HepG2 (cell line): ENCODE measurements at regions not wholly inside any gene's neighbourhood (a gene's known extent, or its start where the extent isn't known, plus 50 kb on each side); places are given as distances from the start of the nearest gene placed in this dataset.

Experiments
- ATAC-seq: fragments of 200-7000 bp; cut with Tn5 transposase; 3 replicates; pipeline ENCODE4 v1.9.1; 2020; ENCODE audit warnings: mild to moderate bottlenecking, moderate library complexity
- BruUV-seq: library from RNA; stranded (reverse); fragments of 400-500 nt; replicated peaks from 2 replicates; lab custom pipeline; 2021; lab: Mats Ljungman, UMichigan
- CTCF ChIA-PET: fragments of 300-600 bp; formaldehyde crosslinking; extraction: SDS; loops from one replicate; lab custom pipeline; 2021; ENCODE audit warnings: low total read pairs, inconsistent platforms, low intra/inter-chr PET ratio; lab: Yijun Ruan, JAX
- POLR2A ChIA-PET: fragments of 350-600 bp; sonication (Branson Sonifier 250); formaldehyde crosslinking; loops from one replicate; lab custom pipeline; 2020; ENCODE audit warnings: antibody characterized with exemption, inconsistent platforms; lab: Yijun Ruan, JAX
- DNase-seq: peaks from one replicate; pipeline ENCODE4 v3.0.0-alpha.2; 2015; ENCODE audit warnings: low spot score
- FAIRE-seq: peaks from 3 replicates; lab custom pipeline; 2011; peaks lifted over from hg19 to GRCh38; lab: Jason Lieb, UNC
- H2AFZ ChIP-seq: one replicate; pipeline ENCODE4 v1.6.1; 2011; ENCODE audit warnings: low read length, inconsistent platforms
- H3K27ac ChIP-seq: fragments of 300-600 bp; 3 replicates; pipeline ENCODE4 v1.8.0; 2011; ENCODE audit warnings: mixed run types, mild to moderate bottlenecking, mixed read lengths, low read length, inconsistent platforms; ENCODE audit not compliant: insufficient read depth; ENCODE audit errors: extremely low read length
- H3K27me3 ChIP-seq, 2 experiments: fragments of 200-600 bp in 1 of 2; 2 replicates in 1 of 2; 3 replicates in 1 of 2; pipeline versions ENCODE4 v1.6.0 to v1.8.0; 2011; ENCODE audit warnings: low read length in 2 of 2, mild to moderate bottlenecking in 2 of 2, moderate library complexity in 2 of 2, inconsistent platforms in 1 of 2; ENCODE audit not compliant: insufficient read depth in 2 of 2, control insufficient read depth in 1 of 2
- H3K36me3 ChIP-seq, 2 experiments: fragments of 200-600 bp in 1 of 2; replicated peaks in 1 of 2; 2 replicates in 1 of 2; 3 replicates in 1 of 2; pipeline versions ENCODE4 v1.5.1 to v1.8.0; 2011; ENCODE audit warnings: low read length in 2 of 2, inconsistent platforms in 1 of 2; ENCODE audit not compliant: insufficient read depth in 2 of 2, control insufficient read depth in 1 of 2
- H3K4me1 ChIP-seq: 2 replicates; pipeline ENCODE4 v1.5.1; 2012; ENCODE audit warnings: low read length, inconsistent platforms; ENCODE audit not compliant: insufficient read depth
- H3K4me2 ChIP-seq: 2 replicates; pipeline ENCODE4 v1.6.0; 2011; ENCODE audit warnings: low read depth, low read length, inconsistent platforms
- H3K4me3 ChIP-seq, 3 experiments: fragments of 200-600 bp in 1 of 3; sonication (generic), shearing (Covaris generic) in 1 of 3; replicated peaks in 1 of 3; 2 replicates each; pipeline ENCODE4 v1.5.1; 2011 to 2016; ENCODE audit warnings: low read length in 3 of 3, inconsistent platforms in 2 of 3, low read depth in 2 of 3, mild to moderate bottlenecking in 2 of 3, control low read depth in 1 of 3, mixed read lengths in 1 of 3; ENCODE audit not compliant: insufficient read depth in 1 of 3
- H3K79me2 ChIP-seq: one replicate; pipeline ENCODE4 v1.6.1; 2011; ENCODE audit warnings: low read length, inconsistent platforms; ENCODE audit not compliant: insufficient read depth
- H3K9ac ChIP-seq: 2 replicates; pipeline ENCODE4 v1.6.0; 2011; ENCODE audit warnings: mild to moderate bottlenecking, low read depth, low read length, inconsistent platforms; ENCODE audit not compliant: insufficient read depth
- H3K9me3 ChIP-seq: 2 replicates; pipeline ENCODE4 v1.5.1; 2012; ENCODE audit warnings: mild to moderate bottlenecking, low read length
- H4K20me1 ChIP-seq: 2 replicates; pipeline ENCODE4 v1.6.0; 2011; ENCODE audit warnings: inconsistent platforms, mild to moderate bottlenecking, low read length, moderate library complexity; ENCODE audit not compliant: insufficient read depth
- MAF1 ChIP-seq: sonication (generic); formaldehyde crosslinking; IDR thresholded peaks from 2 replicates; pipeline ENCODE4 v1.5.0; 2020; ENCODE audit warnings: missing genetic modification reagents, borderline replicate concordance
- PRMT3 ChIP-seq: sonication (generic); formaldehyde crosslinking; IDR thresholded peaks from 2 replicates; pipeline ENCODE4 v1.8.1; 2022; ENCODE audit warnings: low read depth, mild to moderate bottlenecking, moderate library complexity, missing genetic modification reagents, borderline replicate concordance
- ZC3H13 ChIP-seq: sonication (generic); formaldehyde crosslinking; IDR thresholded peaks from 2 replicates; pipeline ENCODE4 v1.8.1; 2023; ENCODE audit warnings: mild to moderate bottlenecking, missing genetic modification reagents, moderate library complexity
- ZNF12 ChIP-seq: sonication (generic); formaldehyde crosslinking; IDR thresholded peaks from 2 replicates; pipeline ENCODE4 v1.5.0; 2020; ENCODE audit warnings: missing genetic modification reagents
- ZNF224 ChIP-seq: sonication (generic); formaldehyde crosslinking; IDR thresholded peaks from 2 replicates; pipeline ENCODE4 v1.5.0; 2020; ENCODE audit warnings: mild to moderate bottlenecking, missing genetic modification reagents
- ZNF335 ChIP-seq: sonication (generic); formaldehyde crosslinking; IDR thresholded peaks from 2 replicates; pipeline ENCODE4 v1.4.0; 2020; ENCODE audit warnings: missing genetic modification reagents
- ZNF615 ChIP-seq: sonication (generic); formaldehyde crosslinking; IDR thresholded peaks from 2 replicates; pipeline ENCODE4 v1.5.0; 2020; ENCODE audit warnings: mild to moderate bottlenecking, missing genetic modification reagents, borderline replicate concordance
- WGBS: methylation state at CpG from one replicate; pipeline ENCODE4 v1.1.6; 2017; ENCODE audit warnings: low lambda C conversion rate; 5-methylcytosine and 5-hydroxymethylcytosine counted together
- in situ Hi-C: cut with HindIII; loops from 2 replicates; pipeline ENCODE4 v1.10.0; 2017; ENCODE audit warnings: low pct_unique_long_range_greater_than_20kb; ENCODE audit not compliant: extremely low pct_ligation_motif_present
- intact Hi-C: fragments of 100-400 bp; cut with micrococcal nuclease; formaldehyde crosslinking; loops from one replicate; pipeline ENCODE4 v1.10.0; 2022; ENCODE audit not compliant: unreplicated experiment
- TF ChIP-seq, protein P1 (sequence below): sonication (generic); formaldehyde crosslinking; IDR thresholded peaks from 2 replicates; pipeline ENCODE4 v1.4.0; 2020; ENCODE audit warnings: mild to moderate bottlenecking, missing genetic modification reagents
- TF ChIP-seq, protein P2 (sequence below): sonication (generic); formaldehyde crosslinking; IDR thresholded peaks from one replicate; pipeline ENCODE4 v1.5.1; 2020; ENCODE audit warnings: mild to moderate bottlenecking, missing genetic modification reagents; ENCODE audit errors: not compliant biosample characterization

DNA sequence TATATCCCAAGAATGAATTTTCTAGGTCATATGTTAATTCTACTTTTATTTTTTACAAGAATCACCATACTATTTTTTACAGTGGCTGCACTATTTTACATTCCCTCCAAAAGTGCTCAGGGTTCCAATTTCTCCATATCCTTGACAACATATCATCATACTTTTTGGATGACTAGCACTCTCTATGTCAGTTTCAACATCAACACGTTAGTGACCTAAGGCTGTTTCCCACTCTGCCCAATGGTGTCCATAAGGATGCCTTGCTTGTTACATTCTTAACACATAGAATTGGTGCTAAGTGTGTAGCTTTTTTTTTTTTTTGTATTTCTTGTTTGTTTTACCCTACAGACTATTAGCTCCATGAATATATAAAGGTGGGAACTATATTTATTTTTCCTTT lies 175.4 kb downstream of the PCDH10 start (continued):
- TF ChIP-seq, protein P1, sequence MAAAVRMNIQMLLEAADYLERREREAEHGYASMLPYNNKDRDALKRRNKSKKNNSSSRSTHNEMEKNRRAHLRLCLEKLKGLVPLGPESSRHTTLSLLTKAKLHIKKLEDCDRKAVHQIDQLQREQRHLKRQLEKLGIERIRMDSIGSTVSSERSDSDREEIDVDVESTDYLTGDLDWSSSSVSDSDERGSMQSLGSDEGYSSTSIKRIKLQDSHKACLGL (CRISPR knock-in tag) = no peak
- TF ChIP-seq, all 625 proteins: peak for 0

DNA sequence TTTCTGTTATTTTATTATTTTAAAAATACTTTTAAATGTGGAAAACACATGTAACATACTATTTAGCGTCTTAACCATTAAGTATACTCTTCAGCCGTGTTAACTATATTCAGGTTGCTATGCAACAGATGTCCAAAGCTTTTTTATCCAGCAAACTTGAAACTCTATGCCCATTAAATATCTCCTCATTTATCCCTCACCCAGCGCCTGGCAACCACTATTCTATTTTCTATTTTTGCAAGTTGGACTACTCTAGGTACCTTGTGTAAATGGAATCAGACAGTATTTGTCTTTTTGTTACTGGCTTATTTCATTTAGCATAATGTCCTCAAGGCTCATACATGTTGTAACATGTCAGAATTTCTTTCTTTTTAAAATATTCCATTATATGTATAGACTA lies 174.6 kb downstream of the PCDH10 start:
- ATAC-seq (no peak), FAIRE-seq (no peak), DNase-seq (no peak)
- no peak overlapping the region for H2AFZ ChIP-seq
- H3K27me3 ChIP-seq = no peaks in the 10 kb centered on the region
- no peak overlapping the region for H3K9ac ChIP-seq
- H4K20me1 ChIP-seq = no peaks in the 10 kb centered on the region
- ChIA-PET POLR2A (no interaction called here), CTCF (no interaction called here)
- H3K4me1 ChIP-seq = no peaks in the 10 kb centered on the region
- H3K27ac ChIP-seq = no peak overlapping the region
- no peaks in the 10 kb centered on the region for H3K36me3 ChIP-seq
- no peak overlapping the region for H3K4me2 ChIP-seq
- no peak overlapping the region for H3K4me3 ChIP-seq
- no TSS peak for BruUV-seq
- intact Hi-C loops = no loop called here
- no peak for TF ChIP-seq ZNF615 (CRISPR knock-in tag)
- TF ChIP-seq, protein P2, sequence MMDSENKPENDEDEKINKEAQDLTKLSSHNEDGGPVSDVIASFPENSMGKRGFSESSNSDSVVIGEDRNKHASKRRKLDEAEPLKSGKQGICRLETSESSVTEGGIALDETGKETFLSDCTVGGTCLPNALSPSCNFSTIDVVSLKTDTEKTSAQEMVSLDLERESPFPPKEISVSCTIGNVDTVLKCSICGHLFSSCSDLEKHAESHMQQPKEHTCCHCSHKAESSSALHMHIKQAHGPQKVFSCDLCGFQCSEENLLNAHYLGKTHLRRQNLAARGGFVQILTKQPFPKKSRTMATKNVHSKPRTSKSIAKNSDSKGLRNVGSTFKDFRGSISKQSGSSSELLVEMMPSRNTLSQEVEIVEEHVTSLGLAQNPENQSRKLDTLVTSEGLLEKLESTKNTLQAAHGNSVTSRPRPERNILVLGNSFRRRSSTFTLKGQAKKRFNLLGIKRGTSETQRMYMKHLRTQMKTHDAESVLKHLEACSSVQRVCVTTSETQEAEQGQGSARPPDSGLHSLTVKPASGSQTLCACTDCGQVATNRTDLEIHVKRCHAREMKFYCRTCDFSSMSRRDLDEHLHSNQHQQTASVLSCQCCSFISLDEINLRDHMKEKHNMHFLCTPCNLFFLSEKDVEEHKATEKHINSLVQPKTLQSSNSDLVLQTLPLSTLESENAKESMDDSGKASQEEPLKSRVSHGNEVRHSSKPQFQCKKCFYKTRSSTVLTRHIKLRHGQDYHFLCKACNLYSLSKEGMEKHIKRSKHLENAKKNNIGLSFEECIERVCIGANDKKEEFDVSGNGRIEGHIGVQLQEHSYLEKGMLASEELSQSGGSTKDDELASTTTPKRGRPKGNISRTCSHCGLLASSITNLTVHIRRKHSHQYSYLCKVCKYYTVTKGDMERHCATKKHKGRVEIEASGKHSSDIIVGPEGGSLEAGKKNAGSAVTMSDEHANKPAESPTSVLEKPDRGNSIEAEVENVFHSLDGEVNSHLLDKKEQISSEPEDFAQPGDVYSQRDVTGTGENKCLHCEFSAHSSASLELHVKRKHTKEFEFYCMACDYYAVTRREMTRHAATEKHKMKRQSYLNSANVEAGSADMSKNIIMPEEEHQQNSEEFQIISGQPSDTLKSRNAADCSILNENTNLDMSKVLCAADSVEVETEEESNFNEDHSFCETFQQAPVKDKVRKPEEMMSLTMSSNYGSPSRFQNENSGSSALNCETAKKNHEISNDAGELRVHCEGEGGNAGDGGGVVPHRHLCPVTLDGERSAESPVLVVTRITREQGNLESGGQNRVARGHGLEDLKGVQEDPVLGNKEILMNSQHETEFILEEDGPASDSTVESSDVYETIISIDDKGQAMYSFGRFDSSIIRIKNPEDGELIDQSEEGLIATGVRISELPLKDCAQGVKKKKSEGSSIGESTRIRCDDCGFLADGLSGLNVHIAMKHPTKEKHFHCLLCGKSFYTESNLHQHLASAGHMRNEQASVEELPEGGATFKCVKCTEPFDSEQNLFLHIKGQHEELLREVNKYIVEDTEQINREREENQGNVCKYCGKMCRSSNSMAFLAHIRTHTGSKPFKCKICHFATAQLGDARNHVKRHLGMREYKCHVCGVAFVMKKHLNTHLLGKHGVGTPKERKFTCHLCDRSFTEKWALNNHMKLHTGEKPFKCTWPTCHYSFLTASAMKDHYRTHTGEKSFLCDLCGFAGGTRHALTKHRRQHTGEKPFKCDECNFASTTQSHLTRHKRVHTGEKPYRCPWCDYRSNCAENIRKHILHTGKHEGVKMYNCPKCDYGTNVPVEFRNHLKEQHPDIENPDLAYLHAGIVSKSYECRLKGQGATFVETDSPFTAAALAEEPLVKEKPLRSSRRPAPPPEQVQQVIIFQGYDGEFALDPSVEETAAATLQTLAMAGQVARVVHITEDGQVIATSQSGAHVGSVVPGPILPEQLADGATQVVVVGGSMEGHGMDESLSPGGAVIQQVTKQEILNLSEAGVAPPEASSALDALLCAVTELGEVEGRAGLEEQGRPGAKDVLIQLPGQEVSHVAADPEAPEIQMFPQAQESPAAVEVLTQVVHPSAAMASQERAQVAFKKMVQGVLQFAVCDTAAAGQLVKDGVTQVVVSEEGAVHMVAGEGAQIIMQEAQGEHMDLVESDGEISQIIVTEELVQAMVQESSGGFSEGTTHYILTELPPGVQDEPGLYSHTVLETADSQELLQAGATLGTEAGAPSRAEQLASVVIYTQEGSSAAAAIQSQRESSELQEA (CRISPR knock-in tag) = no peak
- no peak for TF ChIP-seq ZNF224 (CRISPR knock-in tag)
- no peak for TF ChIP-seq MAF1
- TF ChIP-seq PRMT3 (CRISPR knock-in tag) = no peak
- TF ChIP-seq ZNF12 (CRISPR knock-in tag) = no peak
- no peak for TF ChIP-seq ZC3H13 (CRISPR knock-in tag)
- TF ChIP-seq ZNF335 (CRISPR knock-in tag) = no peak
- 0% methylated on average over 3 of the region's 3 CpGs for WGBS
- in situ Hi-C loops = no loop called here
- no peaks in the 10 kb centered on the region for H3K9me3 ChIP-seq
- no peaks in the 10 kb centered on the region for H3K79me2 ChIP-seq
